AG04449 (cell line): ENCODE measurements at regions not wholly inside any gene's neighbourhood (a gene's known extent, or its start where the extent isn't known, plus 50 kb on each side); places are given as distances from the start of the nearest gene placed in this dataset.

Source experiments
- CTCF ChIA-PET: fragments of 350-600 bp; formaldehyde crosslinking; extraction: SDS; loops from one replicate; lab custom pipeline; 2021; ENCODE audit warnings: antibody characterized with exemption; lab: Yijun Ruan, JAX
- POLR2A ChIA-PET: fragments of 400-600, 350-600 bp; formaldehyde crosslinking; extraction: SDS; loops from one replicate; lab custom pipeline; 2020; ENCODE audit warnings: antibody characterized with exemption, inconsistent platforms; lab: Yijun Ruan, JAX
- DNase-seq: peaks from one replicate; pipeline ENCODE4 v3.0.0-alpha.2; 2010; ENCODE audit warnings: low read depth, low spot score
- H3K4me3 ChIP-seq: 2 replicates; pipeline ENCODE4 v1.5.1; 2011; ENCODE audit warnings: low read depth, mild to moderate bottlenecking, control low read depth, low read length
- CTCF ChIP-seq: IDR thresholded peaks from one replicate; pipeline ENCODE4 v1.5.1; 2011; ENCODE audit warnings: mild to moderate bottlenecking, moderate library complexity, low read length, control low read depth, inconsistent platforms; ENCODE audit not compliant: insufficient read depth; ENCODE audit errors: missing control alignments

GRCh38 chr4:1572521-1572920 is 111.6 kb downstream of the FAM53A start:
- CTCF ChIA-PET = interaction anchor here (1.1 kb wide), 1 partner anchor 24 kb away, joined by 6 read pairs; no protein-coding TSS in a partner anchor
- DNase-seq = no peak
- no peak for TF ChIP-seq CTCF
- POLR2A ChIA-PET = no interaction called here
- no peak overlapping the region for H3K4me3 ChIP-seq

GRCh38 chr4:1572010-1572385 is 112.1 kb downstream of the FAM53A start:
- ChIA-PET POLR2A (no interaction called here), CTCF (interaction anchor here (1.1 kb wide), 1 partner anchor 23 kb away, joined by 6 read pairs; no protein-coding TSS in a partner anchor)
- DNase-seq = no peak
- no peak overlapping the region for H3K4me3 ChIP-seq
- TF ChIP-seq CTCF = no peak

GRCh38 chr4:1571165-1572009 is 112.7 kb downstream of the FAM53A start:
- H3K4me3 ChIP-seq = no peak overlapping the region
- ChIA-PET POLR2A (no interaction called here), CTCF (interaction anchor here (1.1 kb wide), 1 partner anchor 23 kb away, joined by 6 read pairs; no protein-coding TSS in a partner anchor)
- TF ChIP-seq CTCF = no peak
- DNase-seq = no peak

GRCh38 chr4:1570291-1571164 is 113.6 kb downstream of the FAM53A start:
- no peak for TF ChIP-seq CTCF
- CTCF ChIA-PET = interaction anchor here (0.9 kb wide), 1 partner anchor 21 kb away, joined by 3 read pairs; no protein-coding TSS in a partner anchor
- POLR2A ChIA-PET = interaction anchor here (0.6 kb wide), 1 partner anchor 102 kb away, joined by 7 read pairs; no protein-coding TSS in a partner anchor
- DNase-seq = no peak
- no peak overlapping the region for H3K4me3 ChIP-seq

GRCh38 chr4:1569461-1570151 is 114.5 kb downstream of the FAM53A start:
- DNase-seq = no peak
- no peak for TF ChIP-seq CTCF
- CTCF ChIA-PET = no interaction called here
- POLR2A ChIA-PET = no interaction called here
- no peak overlapping the region for H3K4me3 ChIP-seq
